ENCODE measurements at regions not wholly inside any gene's neighbourhood (a gene's known extent, or its start where the extent isn't known, plus 50 kb on each side); places are given as distances from the start of the nearest gene placed in this dataset.
"Not testable (repeated sequence)": the region's sequence is repeated elsewhere in the genome, so short reads cannot be mapped to it uniquely, and the experiment has no call there.

DNA sequence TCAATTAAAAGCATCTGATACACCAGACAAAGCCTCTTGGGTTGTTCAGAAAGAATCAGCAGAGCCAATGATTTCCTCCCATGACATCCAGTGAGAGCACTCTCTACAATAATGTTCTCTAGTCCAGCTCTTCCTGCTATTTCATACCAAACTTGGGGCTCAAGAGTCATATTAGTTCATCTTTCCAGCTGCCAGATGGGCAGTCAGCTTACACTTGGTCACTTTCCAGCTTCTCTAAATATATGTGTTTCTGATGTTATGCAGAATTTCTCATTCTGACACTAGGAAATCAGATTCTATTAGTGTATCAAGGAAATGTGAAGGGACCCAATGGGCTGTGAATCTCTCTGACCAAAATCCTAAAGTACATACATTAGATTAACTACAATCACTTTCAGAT lies 148.9 kb downstream of the ENC1 start:
- CTCF ChIA-PET = no interaction called here
- H3K27ac ChIP-seq (ENCODE audit: low read depth, low read length, poor library complexity, severe bottlenecking) = no peak overlapping the region
- intact Hi-C loops (cut with micrococcal nuclease; ENCODE audit: unreplicated experiment) = no loop called here

DNA sequence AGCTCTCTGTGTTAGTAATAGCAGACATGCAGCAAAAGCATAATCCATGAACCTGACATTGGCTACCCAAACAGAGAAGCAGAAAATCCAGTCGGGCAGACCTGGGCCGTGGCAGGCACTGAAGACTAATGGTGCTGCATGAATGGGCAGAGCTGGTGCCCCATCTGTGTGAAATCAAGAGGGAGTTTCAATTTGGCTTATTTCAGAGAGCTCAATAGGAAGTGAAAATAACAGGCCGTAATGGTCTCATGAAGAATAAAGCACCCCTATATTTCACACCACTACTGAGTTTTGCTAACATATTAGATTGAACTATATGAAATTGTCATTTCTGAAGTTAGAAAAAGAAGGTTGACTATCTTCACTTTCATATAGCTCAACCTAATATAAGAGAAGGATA lies 149.7 kb downstream of the ENC1 start:
- DNase-seq (ENCODE audit: low spot score) = no peak
- no peaks in the 10 kb centered on the region for H3K36me3 ChIP-seq (ENCODE audit: insufficient read depth, low read length, poor library complexity, severe bottlenecking)
- TF ChIP-seq, protein P1, sequence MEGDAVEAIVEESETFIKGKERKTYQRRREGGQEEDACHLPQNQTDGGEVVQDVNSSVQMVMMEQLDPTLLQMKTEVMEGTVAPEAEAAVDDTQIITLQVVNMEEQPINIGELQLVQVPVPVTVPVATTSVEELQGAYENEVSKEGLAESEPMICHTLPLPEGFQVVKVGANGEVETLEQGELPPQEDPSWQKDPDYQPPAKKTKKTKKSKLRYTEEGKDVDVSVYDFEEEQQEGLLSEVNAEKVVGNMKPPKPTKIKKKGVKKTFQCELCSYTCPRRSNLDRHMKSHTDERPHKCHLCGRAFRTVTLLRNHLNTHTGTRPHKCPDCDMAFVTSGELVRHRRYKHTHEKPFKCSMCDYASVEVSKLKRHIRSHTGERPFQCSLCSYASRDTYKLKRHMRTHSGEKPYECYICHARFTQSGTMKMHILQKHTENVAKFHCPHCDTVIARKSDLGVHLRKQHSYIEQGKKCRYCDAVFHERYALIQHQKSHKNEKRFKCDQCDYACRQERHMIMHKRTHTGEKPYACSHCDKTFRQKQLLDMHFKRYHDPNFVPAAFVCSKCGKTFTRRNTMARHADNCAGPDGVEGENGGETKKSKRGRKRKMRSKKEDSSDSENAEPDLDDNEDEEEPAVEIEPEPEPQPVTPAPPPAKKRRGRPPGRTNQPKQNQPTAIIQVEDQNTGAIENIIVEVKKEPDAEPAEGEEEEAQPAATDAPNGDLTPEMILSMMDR (conservative IDR thresholded peaks at IDR 0.05; ENCODE audit: low read depth, low read length) = no peak
- no peaks in the 10 kb centered on the region for H3K27me3 ChIP-seq (replicated peaks; ENCODE audit: insufficient read depth, low read depth, low read length, poor library complexity)
- H3K9me3 ChIP-seq (ENCODE audit: low read depth, low read length, poor library complexity, severe bottlenecking) = no peaks in the 10 kb centered on the region
- H3K27ac ChIP-seq (ENCODE audit: low read depth, low read length, poor library complexity, severe bottlenecking) = no peak overlapping the region
- BruUV-seq (replicated peaks) = no TSS peak
- H3K4me1 ChIP-seq (ENCODE audit: insufficient read depth, low read length, poor library complexity, severe bottlenecking) = no peaks in the 10 kb centered on the region
- ChIA-PET POLR2A (ENCODE audit: low non-redundant PET) (no interaction called here), CTCF (no interaction called here)
- intact Hi-C loops (cut with micrococcal nuclease; ENCODE audit: unreplicated experiment) = no loop called here
- no peak overlapping the region for H3K4me3 ChIP-seq (ENCODE audit: low read depth, low read length, poor library complexity, severe bottlenecking)

More for the DNA sequence above, 148.9 kb downstream of the ENC1 start:
- Histone ChIP-seq H3K4me3 (ENCODE audit: low read depth, low read length, poor library complexity, severe bottlenecking) (no peak overlapping the region), H3K4me1 (ENCODE audit: insufficient read depth, low read length, poor library complexity, severe bottlenecking) (no peaks in the 10 kb centered on the region), H3K27me3 (replicated peaks; ENCODE audit: insufficient read depth, low read depth, low read length, poor library complexity) (no peaks in the 10 kb centered on the region), H3K36me3 (ENCODE audit: insufficient read depth, low read length, poor library complexity, severe bottlenecking) (no peaks in the 10 kb centered on the region), H3K9me3 (ENCODE audit: low read depth, low read length, poor library complexity, severe bottlenecking) (no peaks in the 10 kb centered on the region)
- POLR2A ChIA-PET (ENCODE audit: low non-redundant PET) = no interaction called here
- no TSS peak for BruUV-seq (replicated peaks)
- no peak for TF ChIP-seq EZH2 (IDR thresholded peaks at IDR 0.05; ENCODE audit: borderline replicate concordance, low read depth, low read length, poor library complexity, severe bottlenecking)
- DNase-seq (ENCODE audit: low spot score) = no peak

DNA sequence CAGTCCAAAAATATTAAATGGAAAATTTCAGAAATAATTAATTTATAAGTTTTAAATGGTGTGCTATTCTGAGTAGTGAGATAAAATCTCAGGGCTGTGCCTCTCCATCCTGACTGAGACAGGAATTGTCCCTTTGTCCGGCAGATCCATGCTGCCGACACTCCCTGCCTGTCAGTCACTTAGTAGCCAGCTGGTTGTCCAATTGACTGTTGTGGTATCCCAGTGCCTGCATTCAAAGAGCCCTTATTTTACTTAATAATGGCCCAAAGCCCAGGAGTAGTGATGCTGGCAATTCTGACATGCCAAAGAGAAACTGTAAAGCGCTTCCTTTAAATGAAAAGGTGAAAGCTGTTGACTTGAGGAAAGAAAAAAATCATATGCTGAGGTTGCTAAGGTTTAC lies 157.5 kb downstream of the ENC1 start:
- BruUV-seq (replicated peaks) = no TSS peak

DNA sequence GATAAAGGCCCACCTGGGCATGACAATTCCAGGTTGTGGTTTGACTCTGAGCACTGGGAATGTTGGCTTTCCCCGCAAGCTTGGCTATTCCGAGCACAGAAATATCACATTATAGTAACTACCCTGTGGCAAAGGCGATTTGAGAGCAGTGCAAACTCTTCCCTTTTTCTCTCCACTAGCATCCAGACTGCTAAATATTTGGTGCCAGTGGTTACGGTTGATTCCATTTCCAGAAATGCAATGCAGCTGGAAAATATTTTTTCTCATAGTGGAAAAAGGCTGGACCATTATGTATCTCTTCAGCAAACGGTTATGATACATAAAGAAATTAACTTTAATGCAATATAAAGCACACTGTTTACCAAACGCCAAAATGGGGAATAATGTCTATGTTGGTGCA lies 158.0 kb downstream of the ENC1 start:
- no peaks in the 10 kb centered on the region for H3K9me3 ChIP-seq (ENCODE audit: low read depth, low read length, poor library complexity, severe bottlenecking)
- H3K27ac ChIP-seq (ENCODE audit: low read depth, low read length, poor library complexity, severe bottlenecking) = no peak overlapping the region
- peaks cover 1% of the 10 kb centered on the region for H3K27me3 ChIP-seq (replicated peaks; ENCODE audit: insufficient read depth, low read depth, low read length, poor library complexity)
- H3K4me1 ChIP-seq (ENCODE audit: insufficient read depth, low read length, poor library complexity, severe bottlenecking) = no peaks in the 10 kb centered on the region
- no peak overlapping the region for H3K4me3 ChIP-seq (ENCODE audit: low read depth, low read length, poor library complexity, severe bottlenecking)
- intact Hi-C loops (cut with micrococcal nuclease; ENCODE audit: unreplicated experiment) = no loop called here
- ChIA-PET POLR2A (ENCODE audit: low non-redundant PET) (no interaction called here), CTCF (no interaction called here)
- no peaks in the 10 kb centered on the region for H3K36me3 ChIP-seq (ENCODE audit: insufficient read depth, low read length, poor library complexity, severe bottlenecking)
- no TSS peak for BruUV-seq (replicated peaks)
- no peak for DNase-seq (ENCODE audit: low spot score)
- TF ChIP-seq, protein P1 (conservative IDR thresholded peaks at IDR 0.05; ENCODE audit: low read depth, low read length) = no peak
- no peak for TF ChIP-seq EZH2 (IDR thresholded peaks at IDR 0.05; ENCODE audit: borderline replicate concordance, low read depth, low read length, poor library complexity, severe bottlenecking)

More for the DNA sequence above, 157.5 kb downstream of the ENC1 start:
- Histone ChIP-seq H3K27me3 (replicated peaks; ENCODE audit: insufficient read depth, low read depth, low read length, poor library complexity) (no peaks in the 10 kb centered on the region), H3K9me3 (ENCODE audit: low read depth, low read length, poor library complexity, severe bottlenecking) (no peaks in the 10 kb centered on the region), H3K4me3 (ENCODE audit: low read depth, low read length, poor library complexity, severe bottlenecking) (no peak overlapping the region), H3K4me1 (ENCODE audit: insufficient read depth, low read length, poor library complexity, severe bottlenecking) (no peaks in the 10 kb centered on the region), H3K27ac (ENCODE audit: low read depth, low read length, poor library complexity, severe bottlenecking) (no peak overlapping the region), H3K36me3 (ENCODE audit: insufficient read depth, low read length, poor library complexity, severe bottlenecking) (no peaks in the 10 kb centered on the region)
- DNase-seq (ENCODE audit: low spot score) = no peak
- POLR2A ChIA-PET (ENCODE audit: low non-redundant PET) = no interaction called here
- CTCF ChIA-PET = no interaction called here
- intact Hi-C loops (cut with micrococcal nuclease; ENCODE audit: unreplicated experiment) = no loop called here
- TF ChIP-seq EZH2 (IDR thresholded peaks at IDR 0.05; ENCODE audit: borderline replicate concordance, low read depth, low read length, poor library complexity, severe bottlenecking) = no peak
- TF ChIP-seq, protein P1 (conservative IDR thresholded peaks at IDR 0.05; ENCODE audit: low read depth, low read length) = no peak

DNA sequence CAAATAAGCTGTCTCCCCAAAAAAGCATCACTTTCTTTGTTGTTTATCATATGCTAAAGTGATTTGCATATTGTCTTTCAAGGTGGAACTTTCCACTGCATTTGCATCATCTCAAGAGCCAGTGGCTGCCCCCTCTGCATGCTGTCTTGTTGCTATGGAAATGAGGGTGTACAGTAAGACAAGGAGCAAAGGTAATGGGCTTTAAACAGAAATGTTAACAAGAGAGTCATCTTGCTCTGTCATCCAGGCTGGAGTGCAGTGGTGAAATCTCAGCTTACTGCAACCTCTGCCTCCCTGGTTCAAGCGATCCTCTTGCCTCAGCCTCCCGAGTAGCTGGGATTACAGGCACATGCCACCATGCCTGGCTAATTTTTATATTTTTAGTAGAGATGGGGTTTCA lies 159.2 kb downstream of the ENC1 start:
- BruUV-seq (replicated peaks); H3K27me3 ChIP-seq (replicated peaks; ENCODE audit: insufficient read depth, low read depth, low read length, poor library complexity); H3K4me3 ChIP-seq (ENCODE audit: low read depth, low read length, poor library complexity, severe bottlenecking); H3K36me3 ChIP-seq (ENCODE audit: insufficient read depth, low read length, poor library complexity, severe bottlenecking); H3K9me3 ChIP-seq (ENCODE audit: low read depth, low read length, poor library complexity, severe bottlenecking); DNase-seq (ENCODE audit: low spot score); intact Hi-C loops (cut with micrococcal nuclease; ENCODE audit: unreplicated experiment); CTCF ChIA-PET; POLR2A ChIA-PET (ENCODE audit: low non-redundant PET); H3K27ac ChIP-seq (ENCODE audit: low read depth, low read length, poor library complexity, severe bottlenecking); H3K4me1 ChIP-seq (ENCODE audit: insufficient read depth, low read length, poor library complexity, severe bottlenecking): not testable (repeated sequence)
